GM23338 (cell line): ENCODE measurements at regions not wholly inside any gene's neighbourhood (a gene's known extent, or its start where the extent isn't known, plus 50 kb on each side); places are given as distances from the start of the nearest gene placed in this dataset.

Experiments
- ATAC-seq: fragments of 200-7000 bp; cut with Tn5 transposase; 3 replicates; pipeline ENCODE4 v1.9.1; 2020
- DNase-seq: peaks from one replicate; pipeline ENCODE4 v3.0.0-alpha.2; 2015; ENCODE audit warnings: low spot score
- H2AFZ ChIP-seq: fragments of 200-600 bp; sonication (generic); 2 replicates; pipeline ENCODE4 v1.8.0; 2016; ENCODE audit warnings: antibody characterized with exemption, mild to moderate bottlenecking, moderate library complexity
- H3F3A ChIP-seq: fragments of 200-600 bp; sonication (generic); replicated peaks from 2 replicates; pipeline ENCODE4 v1.8.0; 2017; ENCODE audit warnings: antibody characterized with exemption, mixed run types, low read depth
- H3K27ac ChIP-seq: fragments of 200-600 bp; sonication (generic); 2 replicates; pipeline ENCODE4 v1.6.1; 2016; ENCODE audit warnings: low read depth
- H3K27me3 ChIP-seq: fragments of 200-600 bp; sonication (generic); 2 replicates; pipeline ENCODE4 v1.8.0; 2016; ENCODE audit warnings: mild to moderate bottlenecking, mixed run types, moderate library complexity; ENCODE audit not compliant: insufficient read depth
- H3K36me3 ChIP-seq: fragments of 200-600 bp; sonication (generic); 2 replicates; pipeline ENCODE4 v1.8.0; 2016; ENCODE audit warnings: mild to moderate bottlenecking; ENCODE audit not compliant: insufficient read depth
- H3K4me1 ChIP-seq: fragments of 200-600 bp; sonication (generic); 2 replicates; pipeline ENCODE4 v1.8.0; 2016; ENCODE audit warnings: mild to moderate bottlenecking, moderate library complexity; ENCODE audit not compliant: insufficient read depth
- H3K4me2 ChIP-seq: fragments of 200-600 bp; sonication (generic); 2 replicates; pipeline ENCODE4 v1.7.1; 2017; ENCODE audit warnings: mixed run types
- H3K4me3 ChIP-seq: fragments of 200-600 bp; sonication (generic); 2 replicates; pipeline ENCODE4 v1.6.1; 2016; ENCODE audit warnings: mixed run types
- H3K79me2 ChIP-seq: fragments of 200-600 bp; sonication (generic); replicated peaks from 2 replicates; pipeline ENCODE4 v1.8.0; 2017; ENCODE audit warnings: mild to moderate bottlenecking; ENCODE audit not compliant: insufficient read depth
- H3K9me2 ChIP-seq: fragments of 200-600 bp; sonication (generic); 2 replicates; pipeline ENCODE4 v1.8.0; 2017; ENCODE audit not compliant: insufficient read depth
- H4K20me1 ChIP-seq: fragments of 200-600 bp; sonication (generic); replicated peaks from 2 replicates; pipeline ENCODE4 v1.8.0; 2017; ENCODE audit warnings: mild to moderate bottlenecking; ENCODE audit not compliant: insufficient read depth
- H3K27ac Mint-ChIP-seq: 2 replicates; pipeline ENCODE4 v1.8.0; 2020; ENCODE audit warnings: inconsistent platforms, mild to moderate bottlenecking, moderate library complexity, mixed read lengths
- H3K27me3 Mint-ChIP-seq: 3 replicates; pipeline ENCODE4 v1.8.0; 2022; ENCODE audit warnings: low read depth, mild to moderate bottlenecking, moderate library complexity, mixed read lengths, inconsistent platforms; ENCODE audit not compliant: insufficient read depth, poor library complexity
- H3K36me3 Mint-ChIP-seq: 3 replicates; pipeline ENCODE4 v1.8.0; 2021; ENCODE audit warnings: low read depth, mild to moderate bottlenecking, inconsistent platforms, moderate library complexity, mixed read lengths
- H3K4me1 Mint-ChIP-seq: 3 replicates; pipeline ENCODE4 v1.8.0; 2020; ENCODE audit warnings: mild to moderate bottlenecking, inconsistent platforms, mixed read lengths
- H3K4me3 Mint-ChIP-seq: 3 replicates; pipeline ENCODE4 v1.8.0; 2021; ENCODE audit warnings: moderate library complexity, mild to moderate bottlenecking, inconsistent platforms, mixed read lengths
- H3K9me3 Mint-ChIP-seq: 3 replicates; pipeline ENCODE4 v1.8.0; 2020; ENCODE audit warnings: moderate library complexity, mild to moderate bottlenecking, inconsistent platforms, mixed read lengths
- CREB1 ChIP-seq: fragments of 250-450 bp; sonication (Bioruptor Pico); IDR thresholded peaks from 2 replicates; pipeline ENCODE4 v1.5.0; 2020; ENCODE audit warnings: low read depth, mild to moderate bottlenecking, moderate library complexity
- EZH2 ChIP-seq: fragments of 200-600 bp; sonication (generic); IDR thresholded peaks from one replicate; pipeline ENCODE4 v1.8.0; 2017; ENCODE audit warnings: antibody characterized with exemption, mild to moderate bottlenecking, low read depth; ENCODE audit not compliant: unreplicated experiment
- EZH2phosphoT487 ChIP-seq: fragments of 200-600 bp; sonication (generic); IDR thresholded peaks from one replicate; pipeline ENCODE4 v1.8.1; 2018; ENCODE audit warnings: antibody characterized with exemption; ENCODE audit not compliant: unreplicated experiment
- JUNB ChIP-seq: IDR thresholded peaks from one replicate; pipeline ENCODE4 v1.6.1; 2016; ENCODE audit warnings: antibody characterized with exemption; ENCODE audit not compliant: unreplicated experiment
- NANOG ChIP-seq: IDR thresholded peaks from 2 replicates; pipeline ENCODE4 v1.6.1; 2016; ENCODE audit warnings: antibody characterized with exemption, borderline replicate concordance
- POLR2AphosphoS5 ChIP-seq: IDR thresholded peaks from 2 replicates; pipeline ENCODE4 v1.6.1; 2016; ENCODE audit warnings: antibody characterized with exemption, low read depth
- ZNF114 ChIP-seq: fragments of 250-450 bp; sonication (Bioruptor Pico); IDR thresholded peaks from 2 replicates; pipeline ENCODE4 v1.5.0; 2020; ENCODE audit warnings: mild to moderate bottlenecking, moderate library complexity
- ZNF331 ChIP-seq: fragments of 250-450 bp; sonication (Bioruptor Pico); IDR thresholded peaks from 2 replicates; pipeline ENCODE4 v1.5.0; 2020; ENCODE audit warnings: low read depth, mild to moderate bottlenecking, moderate library complexity
- TF ChIP-seq, protein P1 (sequence below): fragments of 250-450 bp; sonication (Bioruptor Pico); IDR thresholded peaks from 2 replicates; pipeline ENCODE4 v1.5.0; 2020; ENCODE audit warnings: mild to moderate bottlenecking, moderate library complexity
- TF ChIP-seq, protein P2 (sequence below): IDR thresholded peaks from 2 replicates; pipeline ENCODE4 v1.6.1; 2016; ENCODE audit warnings: antibody characterized with exemption
- TF ChIP-seq, protein P3 (sequence below), 2 experiments: fragments of 200-600 bp in 1 of 2; sonication (generic) in 1 of 2; conservative IDR thresholded peaks; 2 replicates each; pipeline versions ENCODE4 v1.5.1 to v1.6.1; 2016 to 2017; ENCODE audit warnings: antibody characterized with exemption in 2 of 2, low read depth in 2 of 2, mild to moderate bottlenecking in 2 of 2, moderate library complexity in 1 of 2

DNA sequence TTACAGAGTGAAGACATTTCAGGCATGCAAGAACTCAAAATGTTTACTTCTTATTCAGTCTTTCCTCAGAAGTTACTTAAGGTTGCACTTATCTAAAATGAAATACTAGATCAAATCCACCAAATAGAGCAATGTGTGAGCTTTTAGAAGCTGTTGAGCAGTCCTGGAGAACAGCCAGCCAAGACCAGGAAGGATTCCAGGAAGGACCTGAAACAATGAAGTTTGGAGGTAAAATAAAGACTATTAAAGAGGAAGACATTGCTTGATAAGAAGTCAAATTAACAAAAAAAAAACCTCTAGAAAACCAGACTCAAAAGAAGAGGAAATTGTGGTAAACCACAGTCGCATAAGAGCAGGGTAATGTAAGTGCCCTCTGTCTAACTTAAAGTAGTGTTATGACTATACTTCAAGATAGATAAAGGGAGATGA, 156.2 kb upstream of the S1PR3 start (continued):
- TF ChIP-seq, protein P1, sequence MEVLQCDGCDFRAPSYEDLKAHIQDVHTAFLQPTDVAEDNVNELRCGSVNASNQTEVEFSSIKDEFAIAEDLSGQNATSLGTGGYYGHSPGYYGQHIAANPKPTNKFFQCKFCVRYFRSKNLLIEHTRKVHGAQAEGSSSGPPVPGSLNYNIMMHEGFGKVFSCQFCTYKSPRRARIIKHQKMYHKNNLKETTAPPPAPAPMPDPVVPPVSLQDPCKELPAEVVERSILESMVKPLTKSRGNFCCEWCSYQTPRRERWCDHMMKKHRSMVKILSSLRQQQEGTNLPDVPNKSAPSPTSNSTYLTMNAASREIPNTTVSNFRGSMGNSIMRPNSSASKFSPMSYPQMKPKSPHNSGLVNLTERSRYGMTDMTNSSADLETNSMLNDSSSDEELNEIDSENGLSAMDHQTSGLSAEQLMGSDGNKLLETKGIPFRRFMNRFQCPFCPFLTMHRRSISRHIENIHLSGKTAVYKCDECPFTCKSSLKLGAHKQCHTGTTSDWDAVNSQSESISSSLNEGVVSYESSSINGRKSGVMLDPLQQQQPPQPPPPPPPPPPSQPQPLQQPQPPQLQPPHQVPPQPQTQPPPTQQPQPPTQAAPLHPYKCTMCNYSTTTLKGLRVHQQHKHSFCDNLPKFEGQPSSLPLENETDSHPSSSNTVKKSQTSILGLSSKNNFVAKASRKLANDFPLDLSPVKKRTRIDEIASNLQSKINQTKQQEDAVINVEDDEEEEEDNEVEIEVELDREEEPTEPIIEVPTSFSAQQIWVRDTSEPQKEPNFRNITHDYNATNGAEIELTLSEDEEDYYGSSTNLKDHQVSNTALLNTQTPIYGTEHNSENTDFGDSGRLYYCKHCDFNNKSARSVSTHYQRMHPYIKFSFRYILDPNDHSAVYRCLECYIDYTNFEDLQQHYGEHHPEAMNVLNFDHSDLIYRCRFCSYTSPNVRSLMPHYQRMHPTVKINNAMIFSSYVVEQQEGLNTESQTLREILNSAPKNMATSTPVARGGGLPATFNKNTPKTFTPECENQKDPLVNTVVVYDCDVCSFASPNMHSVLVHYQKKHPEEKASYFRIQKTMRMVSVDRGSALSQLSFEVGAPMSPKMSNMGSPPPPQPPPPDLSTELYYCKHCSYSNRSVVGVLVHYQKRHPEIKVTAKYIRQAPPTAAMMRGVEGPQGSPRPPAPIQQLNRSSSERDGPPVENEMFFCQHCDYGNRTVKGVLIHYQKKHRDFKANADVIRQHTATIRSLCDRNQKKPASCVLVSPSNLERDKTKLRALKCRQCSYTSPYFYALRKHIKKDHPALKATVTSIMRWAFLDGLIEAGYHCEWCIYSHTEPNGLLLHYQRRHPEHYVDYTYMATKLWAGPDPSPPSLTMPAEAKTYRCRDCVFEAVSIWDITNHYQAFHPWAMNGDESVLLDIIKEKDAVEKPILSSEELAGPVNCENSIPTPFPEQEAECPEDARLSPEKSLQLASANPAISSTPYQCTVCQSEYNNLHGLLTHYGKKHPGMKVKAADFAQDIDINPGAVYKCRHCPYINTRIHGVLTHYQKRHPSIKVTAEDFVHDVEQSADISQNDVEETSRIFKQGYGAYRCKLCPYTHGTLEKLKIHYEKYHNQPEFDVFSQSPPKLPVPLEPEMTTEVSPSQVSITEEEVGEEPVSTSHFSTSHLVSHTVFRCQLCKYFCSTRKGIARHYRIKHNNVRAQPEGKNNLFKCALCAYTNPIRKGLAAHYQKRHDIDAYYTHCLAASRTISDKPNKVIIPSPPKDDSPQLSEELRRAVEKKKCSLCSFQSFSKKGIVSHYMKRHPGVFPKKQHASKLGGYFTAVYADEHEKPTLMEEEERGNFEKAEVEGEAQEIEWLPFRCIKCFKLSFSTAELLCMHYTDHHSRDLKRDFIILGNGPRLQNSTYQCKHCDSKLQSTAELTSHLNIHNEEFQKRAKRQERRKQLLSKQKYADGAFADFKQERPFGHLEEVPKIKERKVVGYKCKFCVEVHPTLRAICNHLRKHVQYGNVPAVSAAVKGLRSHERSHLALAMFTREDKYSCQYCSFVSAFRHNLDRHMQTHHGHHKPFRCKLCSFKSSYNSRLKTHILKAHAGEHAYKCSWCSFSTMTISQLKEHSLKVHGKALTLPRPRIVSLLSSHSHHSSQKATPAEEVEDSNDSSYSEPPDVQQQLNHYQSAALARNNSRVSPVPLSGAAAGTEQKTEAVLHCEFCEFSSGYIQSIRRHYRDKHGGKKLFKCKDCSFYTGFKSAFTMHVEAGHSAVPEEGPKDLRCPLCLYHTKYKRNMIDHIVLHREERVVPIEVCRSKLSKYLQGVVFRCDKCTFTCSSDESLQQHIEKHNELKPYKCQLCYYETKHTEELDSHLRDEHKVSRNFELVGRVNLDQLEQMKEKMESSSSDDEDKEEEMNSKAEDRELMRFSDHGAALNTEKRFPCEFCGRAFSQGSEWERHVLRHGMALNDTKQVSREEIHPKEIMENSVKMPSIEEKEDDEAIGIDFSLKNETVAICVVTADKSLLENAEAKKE (CRISPR knock-in tag): no peak
- TF ChIP-seq, protein P2, sequence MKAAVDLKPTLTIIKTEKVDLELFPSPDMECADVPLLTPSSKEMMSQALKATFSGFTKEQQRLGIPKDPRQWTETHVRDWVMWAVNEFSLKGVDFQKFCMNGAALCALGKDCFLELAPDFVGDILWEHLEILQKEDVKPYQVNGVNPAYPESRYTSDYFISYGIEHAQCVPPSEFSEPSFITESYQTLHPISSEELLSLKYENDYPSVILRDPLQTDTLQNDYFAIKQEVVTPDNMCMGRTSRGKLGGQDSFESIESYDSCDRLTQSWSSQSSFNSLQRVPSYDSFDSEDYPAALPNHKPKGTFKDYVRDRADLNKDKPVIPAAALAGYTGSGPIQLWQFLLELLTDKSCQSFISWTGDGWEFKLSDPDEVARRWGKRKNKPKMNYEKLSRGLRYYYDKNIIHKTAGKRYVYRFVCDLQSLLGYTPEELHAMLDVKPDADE: no peak
- TF ChIP-seq POLR2AphosphoS5 (no peak), CREB1 (no peak), ZNF331 (CRISPR knock-in tag) (no peak), EZH2 (no peak)

DNA sequence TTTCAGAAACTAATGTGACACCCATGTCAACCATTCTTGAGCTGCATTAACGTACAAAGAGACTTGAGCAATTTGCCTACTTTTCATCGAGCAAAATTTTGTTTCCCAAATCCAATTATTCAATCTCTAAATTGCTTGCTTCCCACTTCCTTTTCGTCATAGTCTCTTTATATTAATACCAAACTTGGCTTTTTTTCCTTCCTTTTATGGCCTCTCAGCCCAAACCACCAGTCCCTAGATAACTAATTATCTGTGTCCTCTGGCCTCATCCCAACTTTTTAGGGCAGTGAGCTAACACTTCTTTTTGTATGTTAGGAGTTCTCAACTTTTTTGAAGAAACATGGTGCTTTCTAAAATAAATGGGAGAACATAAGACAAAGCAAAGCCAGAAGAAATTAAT, 155.5 kb upstream of the S1PR3 start:
- H3K36me3 Mint-ChIP-seq: peaks cover 5% of the 10 kb centered on the region; the same call in 1 of the 3 replicates
- no peak for ATAC-seq
- no peak overlapping the region for H3K27ac Mint-ChIP-seq
- no peak overlapping the region for H3K4me3 Mint-ChIP-seq
- Histone ChIP-seq H3K79me2 (no peaks in the 10 kb centered on the region), H3K27me3 (no peaks in the 10 kb centered on the region), H3K4me1 (0 out of 2 replicates have a peak, but pooled peaks cover 4% of the 10 kb centered on the region), H3K27ac (no peak overlapping the region), H3K9me2 (peaks cover 3% of the 10 kb centered on the region; the same call in 1 of the 2 replicates), H4K20me1 (no peaks in the 10 kb centered on the region), H2AFZ (no peak overlapping the region), H3F3A (no peaks in the 10 kb centered on the region), H3K36me3 (no peaks in the 10 kb centered on the region), H3K4me2 (no peak overlapping the region), H3K4me3 (no peak overlapping the region)
- DNase-seq: no peak
- H3K9me3 Mint-ChIP-seq: peaks cover 7% of the 10 kb centered on the region; the same call in 2 of the 3 replicates
- H3K4me1 Mint-ChIP-seq: peaks cover 8% of the 10 kb centered on the region; the same call in 2 of the 3 replicates
- peaks cover 4% of the 10 kb centered on the region for H3K27me3 Mint-ChIP-seq
- TF ChIP-seq JUNB: no peak
- TF ChIP-seq, protein P3, sequence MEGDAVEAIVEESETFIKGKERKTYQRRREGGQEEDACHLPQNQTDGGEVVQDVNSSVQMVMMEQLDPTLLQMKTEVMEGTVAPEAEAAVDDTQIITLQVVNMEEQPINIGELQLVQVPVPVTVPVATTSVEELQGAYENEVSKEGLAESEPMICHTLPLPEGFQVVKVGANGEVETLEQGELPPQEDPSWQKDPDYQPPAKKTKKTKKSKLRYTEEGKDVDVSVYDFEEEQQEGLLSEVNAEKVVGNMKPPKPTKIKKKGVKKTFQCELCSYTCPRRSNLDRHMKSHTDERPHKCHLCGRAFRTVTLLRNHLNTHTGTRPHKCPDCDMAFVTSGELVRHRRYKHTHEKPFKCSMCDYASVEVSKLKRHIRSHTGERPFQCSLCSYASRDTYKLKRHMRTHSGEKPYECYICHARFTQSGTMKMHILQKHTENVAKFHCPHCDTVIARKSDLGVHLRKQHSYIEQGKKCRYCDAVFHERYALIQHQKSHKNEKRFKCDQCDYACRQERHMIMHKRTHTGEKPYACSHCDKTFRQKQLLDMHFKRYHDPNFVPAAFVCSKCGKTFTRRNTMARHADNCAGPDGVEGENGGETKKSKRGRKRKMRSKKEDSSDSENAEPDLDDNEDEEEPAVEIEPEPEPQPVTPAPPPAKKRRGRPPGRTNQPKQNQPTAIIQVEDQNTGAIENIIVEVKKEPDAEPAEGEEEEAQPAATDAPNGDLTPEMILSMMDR (conservative IDR thresholded peaks at IDR 0.05; ENCODE audit: low read depth in 2 of 2): no peak
- no peak for TF ChIP-seq EZH2
- no peak for TF ChIP-seq CREB1
- TF ChIP-seq ZNF114 (CRISPR knock-in tag): no peak
- TF ChIP-seq ZNF331 (CRISPR knock-in tag): no peak
- no peak for TF ChIP-seq EZH2phosphoT487
- TF ChIP-seq, protein P2: no peak
- TF ChIP-seq NANOG: no peak
